Testis (tissue), 2 donors: ENCODE measurements at regions not wholly inside any gene's neighbourhood (a gene's known extent, or its start where the extent isn't known, plus 50 kb on each side); places are given as distances from the start of the nearest gene placed in this dataset.

ENCODE experiments used
- CTCF ChIP-seq, 3 experiments: fragments of 450-650 bp in 2 of 3; fragments of 200-600 bp in 1 of 3; sonication (generic) in 1 of 3; IDR thresholded peaks; one replicate each; pipeline ENCODE4 v1.5.1; 2016 to 2019; ENCODE audit warnings: antibody characterized with exemption in 3 of 3, mild to moderate bottlenecking in 2 of 3, moderate library complexity in 1 of 3
- POLR2A ChIP-seq: fragments of 450-650 bp; IDR thresholded peaks from one replicate; pipeline ENCODE4 v1.6.1; 2017; ENCODE audit warnings: antibody characterized with exemption, mild to moderate bottlenecking, moderate library complexity

GRCh38 chr5:4531756-4532704 lies 608.1 kb upstream of the ADAMTS16 start:
- no peak for TF ChIP-seq CTCF (IDR thresholded peaks at IDR 0.05)
- TF ChIP-seq POLR2A, result no peak
